H7 (cell line): ENCODE measurements at regions not wholly inside any gene's neighbourhood (a gene's known extent, or its start where the extent isn't known, plus 50 kb on each side); places are given as distances from the start of the nearest gene placed in this dataset.
A peak's percentile ranks its signal among the peaks of the same experiment; 100 is the strongest.

Source experiments
- DNase-seq: peaks from one replicate; pipeline ENCODE4 v3.0.0; 2012
- H3K27me3 ChIP-seq: 2 replicates; pipeline ENCODE4 v1.6.0; 2011; ENCODE audit warnings: mild to moderate bottlenecking, low read length; ENCODE audit not compliant: control insufficient read depth, insufficient read depth
- H3K36me3 ChIP-seq: replicated peaks from 2 replicates; pipeline ENCODE4 v1.5.1; 2011; ENCODE audit warnings: low read length; ENCODE audit not compliant: control insufficient read depth, insufficient read depth
- H3K4me3 ChIP-seq: 2 replicates; pipeline ENCODE4 v1.5.1; 2011; ENCODE audit warnings: low read depth, mild to moderate bottlenecking, control low read depth, low read length, moderate library complexity; ENCODE audit not compliant: insufficient read depth

DNA sequence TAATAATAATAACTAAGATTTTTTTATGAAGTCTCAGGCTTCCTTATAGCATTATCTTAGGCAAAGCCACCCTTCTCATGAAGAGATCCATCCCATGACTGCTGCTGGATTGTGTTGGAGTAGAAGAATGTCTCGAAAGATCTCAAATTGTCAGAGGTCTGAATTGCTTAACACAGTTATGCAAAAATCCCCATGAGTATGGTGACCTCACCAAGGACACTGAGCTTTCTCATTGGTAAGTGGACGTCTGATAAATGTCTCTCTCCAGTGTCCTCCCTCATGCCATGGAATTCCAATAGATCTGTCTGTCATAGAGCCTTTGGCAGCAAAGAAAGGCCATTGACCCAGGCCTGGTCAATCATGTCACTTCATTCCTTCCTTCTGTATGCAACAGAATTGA is 264.5 kb downstream of the CDH11 start:
- no peak overlapping the region for H3K4me3 ChIP-seq
- no peaks in the 10 kb centered on the region for H3K36me3 ChIP-seq
- H3K27me3 ChIP-seq: no peaks in the 10 kb centered on the region
- no peak for DNase-seq

DNA sequence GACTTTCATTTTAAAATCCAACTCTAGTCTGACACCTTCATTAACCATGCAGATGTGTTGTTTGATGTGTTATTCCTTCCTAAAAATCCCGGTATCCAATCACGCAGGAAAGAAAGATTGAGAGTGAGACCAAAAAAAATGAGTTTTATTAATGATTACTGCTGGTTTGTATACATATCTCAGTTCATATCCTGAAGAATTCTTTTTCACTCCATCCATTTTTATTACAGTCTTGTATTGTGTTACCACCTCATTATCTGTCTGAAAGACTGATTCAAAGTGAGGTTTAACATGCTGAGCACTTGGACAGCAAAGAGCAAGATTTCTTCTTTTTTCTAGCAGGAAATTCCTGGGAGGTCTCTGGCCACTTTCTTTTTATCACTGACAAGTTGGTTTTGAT is 268.3 kb downstream of the CDH11 start:
- Histone ChIP-seq H3K36me3 (no peaks in the 10 kb centered on the region), H3K4me3 (no peak overlapping the region), H3K27me3 (no peaks in the 10 kb centered on the region)
- no peak for DNase-seq

DNA sequence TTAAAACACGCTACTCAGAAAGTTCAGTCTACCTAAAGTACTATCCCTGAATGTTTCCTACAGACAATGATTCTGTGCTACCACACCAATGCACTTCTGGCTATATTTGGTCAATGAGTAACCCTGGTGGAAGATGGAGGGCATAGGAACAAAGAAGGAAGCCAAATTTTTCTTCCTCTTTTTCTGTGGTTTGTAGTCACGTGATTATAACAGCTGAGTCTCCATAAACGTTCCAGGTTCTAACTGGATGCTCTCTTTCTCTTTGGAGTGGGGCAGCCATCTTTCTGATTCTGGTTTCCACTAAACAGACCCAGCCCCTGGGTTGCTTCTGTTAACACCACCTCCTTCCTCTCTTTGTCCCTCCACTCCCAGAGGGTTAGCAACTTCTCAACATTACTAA is 274.9 kb downstream of the CDH11 start:
- no peak for DNase-seq
- H3K4me3 ChIP-seq: no peak overlapping the region
- no peaks in the 10 kb centered on the region for H3K36me3 ChIP-seq
- no peaks in the 10 kb centered on the region for H3K27me3 ChIP-seq

DNA sequence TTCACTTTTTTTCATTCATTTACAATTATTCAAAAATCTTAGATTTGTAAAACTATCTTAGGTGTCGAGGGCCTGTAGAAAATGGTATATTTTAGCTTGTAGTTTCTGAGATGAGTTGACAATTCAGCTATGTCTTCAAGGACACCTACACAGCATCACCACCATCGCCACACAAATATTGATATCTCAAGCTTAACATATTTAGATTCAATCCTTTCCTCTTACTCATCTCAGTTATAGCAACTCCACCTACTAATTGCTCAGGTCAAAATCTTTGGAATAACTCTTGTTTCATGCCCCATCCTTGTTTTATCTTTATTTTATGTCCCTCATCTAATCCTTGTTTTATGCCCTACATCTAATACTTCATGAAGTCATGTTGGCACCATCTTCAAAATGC is 276.8 kb downstream of the CDH11 start:
- Histone ChIP-seq H3K27me3 (no peaks in the 10 kb centered on the region), H3K36me3 (no peaks in the 10 kb centered on the region), H3K4me3 (no peak overlapping the region)
- DNase-seq: no peak

DNA sequence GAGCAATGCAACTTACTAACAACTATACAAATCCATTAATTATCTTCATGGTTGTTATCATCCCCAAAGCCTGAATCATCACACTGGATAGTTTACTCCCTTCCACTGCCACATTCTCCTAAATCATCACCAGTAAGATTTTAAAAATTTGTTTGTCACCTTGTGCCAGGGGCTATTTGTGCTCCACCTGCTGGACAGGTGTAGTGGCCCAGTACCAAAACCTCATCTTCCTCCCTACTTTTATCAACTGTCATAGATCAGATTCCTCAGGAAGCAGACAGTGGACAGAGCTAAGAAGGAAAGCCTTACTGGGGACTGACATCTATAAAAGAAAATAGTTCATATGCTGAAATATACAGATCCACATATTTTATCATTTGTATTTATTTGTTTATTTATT is 280.4 kb downstream of the CDH11 start:
- Histone ChIP-seq H3K27me3 (no peaks in the 10 kb centered on the region), H3K4me3 (no peak overlapping the region), H3K36me3 (no peaks in the 10 kb centered on the region)
- no peak for DNase-seq

DNA sequence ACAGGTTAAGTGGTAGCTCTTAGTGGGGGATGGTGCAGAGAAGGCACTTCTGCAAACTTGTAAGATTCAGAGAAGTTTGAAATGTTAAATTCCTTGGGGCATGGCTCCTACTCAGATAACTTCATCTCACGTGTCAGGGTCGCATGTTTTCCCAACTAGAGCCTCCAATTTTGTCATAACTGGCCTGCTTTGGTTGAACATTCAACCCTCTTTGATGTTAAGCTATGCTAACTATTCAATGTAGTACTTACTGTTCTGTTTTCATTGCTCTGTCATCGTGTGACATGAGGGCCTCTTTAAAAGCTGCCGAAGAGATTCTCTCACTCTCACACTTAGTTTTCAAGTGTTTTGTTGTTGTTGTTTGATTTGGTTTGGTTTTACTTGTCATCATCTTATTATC is 280.8 kb downstream of the CDH11 start:
- no peak for DNase-seq
- H3K27me3 ChIP-seq: no peaks in the 10 kb centered on the region
- no peak overlapping the region for H3K4me3 ChIP-seq
- H3K36me3 ChIP-seq: no peaks in the 10 kb centered on the region

DNA sequence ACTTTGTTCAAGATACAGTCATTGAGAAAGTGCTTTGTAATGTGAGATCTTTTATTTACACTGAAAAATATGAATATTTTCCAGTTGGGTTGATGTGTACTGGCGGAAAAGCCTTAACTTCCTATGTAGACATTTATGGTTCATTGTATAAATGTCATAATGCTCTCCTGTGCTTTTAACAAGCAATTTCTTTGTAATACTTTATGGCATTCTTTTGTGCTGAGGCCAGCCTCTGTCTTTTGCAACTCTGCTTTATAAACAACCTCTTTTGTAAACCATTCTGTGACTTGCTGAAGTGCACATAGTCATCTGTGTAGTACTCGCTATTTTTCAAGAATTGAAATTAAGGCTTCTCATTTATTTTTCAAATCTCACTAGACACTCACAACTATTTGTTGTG is 291.2 kb downstream of the CDH11 start:
- Histone ChIP-seq H3K4me3 (no peak overlapping the region), H3K27me3 (no peaks in the 10 kb centered on the region), H3K36me3 (no peaks in the 10 kb centered on the region)
- DNase-seq: no peak

DNA sequence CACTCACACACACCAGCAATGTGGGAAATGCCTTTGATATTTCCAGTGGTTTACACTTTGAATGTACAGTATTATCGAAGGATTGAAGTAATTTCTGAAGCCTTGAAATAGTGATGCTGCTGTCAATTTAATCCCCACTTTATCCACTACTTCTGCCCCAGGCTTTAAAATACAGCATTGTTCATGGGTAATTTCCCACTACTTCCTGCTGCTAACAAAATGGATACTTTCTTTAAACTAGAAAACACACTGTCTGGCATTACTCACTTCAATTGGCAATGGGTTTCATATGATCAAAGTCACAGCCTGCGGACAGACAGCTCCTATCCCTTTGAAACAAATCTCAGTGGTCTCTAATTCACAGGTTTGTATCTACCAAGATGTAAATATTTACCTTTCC is 292.2 kb downstream of the CDH11 start:
- no peak for DNase-seq
- H3K27me3 ChIP-seq: no peaks in the 10 kb centered on the region
- H3K36me3 ChIP-seq: no peaks in the 10 kb centered on the region
- H3K4me3 ChIP-seq: no peak overlapping the region

DNA sequence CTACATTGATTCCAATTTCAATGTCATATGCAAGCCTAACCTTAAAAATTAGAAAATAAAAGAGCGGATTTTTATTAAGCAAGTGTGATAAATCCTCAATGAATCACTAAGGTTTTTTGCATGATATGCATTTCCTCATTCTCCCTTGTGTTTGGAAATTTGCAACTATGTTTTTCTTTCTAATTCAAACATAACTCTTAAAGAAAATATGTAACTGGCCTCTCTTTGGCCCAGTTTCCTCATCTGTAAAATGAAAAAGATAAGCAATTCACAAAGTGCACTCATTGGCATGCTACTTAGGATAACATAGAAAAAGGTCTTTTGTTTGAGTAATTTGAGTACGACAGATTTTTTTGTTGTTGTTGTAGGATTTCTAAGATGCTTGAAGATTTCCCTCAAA is 295.5 kb downstream of the CDH11 start:
- Histone ChIP-seq H3K27me3 (no peaks in the 10 kb centered on the region), H3K4me3 (no peak overlapping the region), H3K36me3 (no peaks in the 10 kb centered on the region)
- no peak for DNase-seq

DNA sequence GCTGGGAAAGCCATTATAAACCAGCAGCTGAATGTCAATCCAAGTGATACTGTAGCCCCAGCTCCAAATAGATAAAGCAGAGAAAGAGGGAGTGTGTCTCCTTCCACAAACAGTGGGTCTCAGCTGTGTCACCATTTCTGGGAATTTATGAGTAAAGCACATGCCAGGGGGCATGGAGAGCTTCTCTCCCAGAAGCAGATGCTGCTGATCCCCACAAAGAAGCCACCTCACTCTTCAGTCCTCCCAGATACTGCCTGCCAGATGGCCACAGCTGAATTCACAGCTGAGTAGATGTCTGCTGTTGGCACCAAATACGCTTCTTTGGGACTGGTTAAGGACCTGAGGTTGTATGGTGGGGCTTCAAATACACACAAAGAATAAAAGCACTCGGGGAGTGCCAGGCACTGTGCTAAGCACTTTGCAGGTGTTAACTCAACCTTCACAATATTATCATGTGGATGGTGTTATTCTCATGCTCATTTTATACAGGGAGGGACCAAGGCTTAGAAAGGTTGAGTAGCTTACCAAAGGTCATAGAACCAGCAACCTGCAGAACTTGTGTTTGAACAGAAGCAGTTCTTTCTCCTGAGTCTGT is 298.3 kb downstream of the CDH11 start:
- H3K4me3 ChIP-seq: no peak overlapping the region
- DNase-seq: no peak
- H3K36me3 ChIP-seq: no peaks in the 10 kb centered on the region
- no peaks in the 10 kb centered on the region for H3K27me3 ChIP-seq

DNA sequence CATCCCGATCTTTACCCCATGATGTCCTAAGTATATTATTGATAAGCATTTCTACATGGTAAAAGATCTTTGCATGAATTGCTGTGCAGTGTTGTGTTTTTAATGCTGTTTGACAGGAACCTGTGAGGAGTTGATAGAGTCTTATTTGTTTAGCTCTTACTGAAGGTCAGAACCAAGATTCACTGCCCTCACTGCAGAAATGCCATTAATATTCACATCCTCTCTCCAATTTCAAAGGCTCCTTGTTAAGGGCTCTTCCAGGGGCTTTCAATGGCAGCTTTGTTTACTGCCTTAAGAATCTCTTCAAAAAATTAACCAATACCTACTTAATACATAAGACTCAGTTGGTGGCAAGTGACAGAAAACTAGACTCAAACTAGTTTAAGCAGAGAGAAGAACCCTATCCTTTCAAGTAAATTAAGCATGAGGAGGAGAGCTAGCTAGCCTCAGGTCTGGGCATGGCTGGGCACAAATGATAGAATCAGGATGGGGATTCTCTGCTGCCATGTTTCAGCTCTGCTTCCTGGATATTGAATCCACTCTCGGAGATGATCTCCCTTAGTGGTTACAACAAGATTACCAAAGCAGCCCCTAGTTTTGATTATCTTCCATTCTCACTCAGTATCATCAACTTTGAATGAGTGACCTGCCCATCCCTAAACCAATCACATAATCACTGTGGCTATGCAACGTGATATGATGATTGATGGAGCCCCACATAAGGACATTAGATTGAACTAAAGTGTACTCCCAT is 311.8 kb downstream of the CDH11 start:
- Histone ChIP-seq H3K36me3 (no peaks in the 10 kb centered on the region), H3K27me3 (no peaks in the 10 kb centered on the region), H3K4me3 (no peak overlapping the region)
- DNase-seq: peak; percentile 10

DNA sequence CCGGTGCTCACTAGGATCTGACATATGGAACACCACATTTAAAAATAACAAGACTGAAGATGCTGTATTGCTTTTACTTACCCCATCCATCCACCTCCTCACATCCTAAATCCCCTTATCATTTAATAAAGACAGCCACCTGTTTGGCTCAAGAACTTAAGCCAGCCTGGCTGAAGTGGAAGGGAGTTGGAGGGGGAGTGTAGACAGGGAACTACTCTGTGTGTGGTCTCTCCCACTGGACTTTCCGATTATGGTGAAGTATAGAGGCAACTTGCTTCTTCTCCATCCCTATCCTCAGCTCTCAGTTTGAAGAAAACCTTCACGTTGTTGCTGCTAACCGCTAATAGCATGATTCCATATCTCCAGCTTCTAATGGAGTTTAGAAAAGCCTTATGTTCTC is 313.4 kb downstream of the CDH11 start:
- Histone ChIP-seq H3K36me3 (no peaks in the 10 kb centered on the region), H3K27me3 (no peaks in the 10 kb centered on the region), H3K4me3 (no peak overlapping the region)
- no peak for DNase-seq

DNA sequence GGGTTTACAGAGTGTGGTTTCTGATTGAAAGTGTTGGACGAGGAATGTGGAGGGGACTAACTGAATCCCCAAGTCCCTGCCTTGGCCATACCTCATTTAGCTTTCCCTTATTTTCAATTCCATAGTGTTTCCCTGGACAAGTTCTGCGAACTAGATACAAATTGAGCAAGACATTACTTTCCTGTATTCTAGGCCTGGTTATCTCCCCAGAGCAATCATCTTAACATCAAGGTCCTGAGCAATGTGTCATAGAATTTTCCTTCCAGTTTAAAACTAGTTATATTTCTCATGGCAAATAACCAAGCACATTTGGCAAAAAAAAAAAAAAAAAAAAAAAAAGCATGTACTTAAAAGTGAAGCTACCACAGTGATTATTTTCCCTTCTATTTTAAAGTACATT is 330.1 kb downstream of the CDH11 start:
- H3K4me3 ChIP-seq: no peak overlapping the region
- H3K36me3 ChIP-seq: no peaks in the 10 kb centered on the region
- H3K27me3 ChIP-seq: no peaks in the 10 kb centered on the region
- no peak for DNase-seq

DNA sequence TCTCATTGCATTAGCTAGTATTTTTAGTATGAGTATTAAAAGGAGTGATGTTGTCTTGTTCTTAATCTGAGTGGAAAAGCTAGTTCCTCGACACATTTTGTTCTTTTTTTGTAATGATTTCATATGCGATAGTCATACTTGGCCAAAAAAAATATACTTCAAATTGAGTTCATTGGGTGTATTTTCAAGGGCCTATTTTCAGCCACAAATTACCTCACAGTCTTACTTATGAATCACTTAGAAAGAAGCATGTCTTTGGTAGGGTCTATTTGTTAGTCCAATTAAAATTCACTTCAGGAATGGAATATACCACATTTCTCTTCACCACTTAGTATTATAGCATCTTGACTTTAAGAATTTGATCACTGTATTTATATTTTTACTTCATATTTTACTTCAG is 337.2 kb downstream of the CDH11 start:
- no peak for DNase-seq

DNA sequence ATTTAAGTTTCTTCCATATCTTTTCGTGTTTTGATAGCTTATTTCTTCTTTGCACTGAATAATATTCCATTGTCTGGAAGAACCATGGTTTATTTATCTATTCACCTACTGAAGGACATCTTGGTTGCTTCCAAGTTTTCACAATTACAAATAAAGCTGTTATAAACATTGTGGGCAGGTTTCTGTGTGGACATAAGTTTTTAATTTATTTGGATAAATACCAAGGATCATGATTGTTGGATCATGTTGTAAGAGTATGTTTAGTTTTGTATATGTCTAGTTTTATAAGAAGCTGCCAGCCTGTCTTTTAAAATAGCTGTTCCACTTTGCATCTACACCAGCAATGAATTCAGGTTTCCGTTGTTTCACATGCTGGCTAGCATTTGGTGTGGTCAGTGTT is 339.4 kb downstream of the CDH11 start:
- H3K27me3 ChIP-seq: no peaks in the 10 kb centered on the region
- no peak overlapping the region for H3K4me3 ChIP-seq
- DNase-seq: no peak
- H3K36me3 ChIP-seq: no peaks in the 10 kb centered on the region

More for the DNA sequence above, 337.2 kb downstream of the CDH11 start:
- Histone ChIP-seq H3K27me3 (no peaks in the 10 kb centered on the region), H3K4me3 (no peak overlapping the region), H3K36me3 (no peaks in the 10 kb centered on the region)

DNA sequence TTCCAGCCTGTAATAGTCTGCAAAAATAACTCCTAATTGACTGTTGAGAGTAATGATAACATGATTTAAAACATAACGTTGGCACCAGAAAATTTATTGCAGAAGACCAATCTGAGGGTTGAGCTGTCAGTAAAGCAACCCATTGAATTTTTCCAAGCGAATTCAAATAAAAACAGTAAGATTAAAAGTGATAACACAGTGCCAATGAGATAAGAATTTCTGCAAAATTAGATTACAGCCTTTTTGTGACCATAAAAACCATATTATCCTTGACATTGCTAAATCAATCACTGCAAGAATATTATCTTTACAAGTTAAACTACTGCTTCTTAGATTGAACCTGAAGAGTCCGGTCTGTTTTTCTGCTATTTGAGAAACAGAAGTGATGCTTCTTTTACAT is 341.4 kb downstream of the CDH11 start:
- DNase-seq: no peak
- no peaks in the 10 kb centered on the region for H3K36me3 ChIP-seq
- no peaks in the 10 kb centered on the region for H3K27me3 ChIP-seq
- H3K4me3 ChIP-seq: no peak overlapping the region
